ENCODE measurements at regions not wholly inside any gene's neighbourhood (a gene's known extent, or its start where the extent isn't known, plus 50 kb on each side); places are given as distances from the start of the nearest gene placed in this dataset.

GRCh38 chr15:96790004-96790403 is 459.5 kb downstream of the NR2F2 start:
- TF ChIP-seq CTCF (IDR thresholded peaks at IDR 0.05; ENCODE audit: low read length, missing control alignments) = no peak
- H3K4me3 ChIP-seq (replicated peaks; ENCODE audit: low read depth, low read length) = no peak overlapping the region
- DNase-seq (ENCODE audit: low read depth) = no peak

GRCh38 chr15:96792216-96792615 is 461.7 kb downstream of the NR2F2 start:
- TF ChIP-seq CTCF (IDR thresholded peaks at IDR 0.05; ENCODE audit: low read length, missing control alignments) = no peak
- DNase-seq (ENCODE audit: low read depth) = no peak
- no peak overlapping the region for H3K4me3 ChIP-seq (replicated peaks; ENCODE audit: low read depth, low read length)

- H3K4me3 ChIP-seq (replicated peaks; ENCODE audit: low read depth, low read length) = no peak overlapping the region
- no peak for DNase-seq (ENCODE audit: low read depth)
- no peak for TF ChIP-seq CTCF (IDR thresholded peaks at IDR 0.05; ENCODE audit: low read length, missing control alignments)
Observed at GRCh38 chr15:96796841-96797240, 466.3 kb downstream of the NR2F2 start.

- DNase-seq (ENCODE audit: low read depth) = no peak
- no peak overlapping the region for H3K4me3 ChIP-seq (replicated peaks; ENCODE audit: low read depth, low read length)
- no peak for TF ChIP-seq CTCF (IDR thresholded peaks at IDR 0.05; ENCODE audit: low read length, missing control alignments)
Observed at GRCh38 chr15:96801576-96802150, 471.2 kb downstream of the NR2F2 start.

GRCh38 chr15:96802611-96803255 is 472.2 kb downstream of the NR2F2 start:
- DNase-seq (ENCODE audit: low read depth) = no peak
- no peak overlapping the region for H3K4me3 ChIP-seq (replicated peaks; ENCODE audit: low read depth, low read length)
- no peak for TF ChIP-seq CTCF (IDR thresholded peaks at IDR 0.05; ENCODE audit: low read length, missing control alignments)

- no peak overlapping the region for H3K4me3 ChIP-seq (replicated peaks; ENCODE audit: low read depth, low read length)
- DNase-seq (ENCODE audit: low read depth) = no peak
Observed at GRCh38 chr15:96804754-96805153, 474.3 kb downstream of the NR2F2 start.

More at GRCh38 chr15:96804754-96805153, 474.3 kb downstream of the NR2F2 start:
- no peak for TF ChIP-seq CTCF (IDR thresholded peaks at IDR 0.05; ENCODE audit: low read length, missing control alignments)

Data from fibroblast of pulmonary artery (primary cell).